ENCODE measurements at regions not wholly inside any gene's neighbourhood (a gene's known extent, or its start where the extent isn't known, plus 50 kb on each side); places are given as distances from the start of the nearest gene placed in this dataset.
"Not testable (repeated sequence)": the region's sequence is repeated elsewhere in the genome, so short reads cannot be mapped to it uniquely, and the experiment has no call there.

DNA sequence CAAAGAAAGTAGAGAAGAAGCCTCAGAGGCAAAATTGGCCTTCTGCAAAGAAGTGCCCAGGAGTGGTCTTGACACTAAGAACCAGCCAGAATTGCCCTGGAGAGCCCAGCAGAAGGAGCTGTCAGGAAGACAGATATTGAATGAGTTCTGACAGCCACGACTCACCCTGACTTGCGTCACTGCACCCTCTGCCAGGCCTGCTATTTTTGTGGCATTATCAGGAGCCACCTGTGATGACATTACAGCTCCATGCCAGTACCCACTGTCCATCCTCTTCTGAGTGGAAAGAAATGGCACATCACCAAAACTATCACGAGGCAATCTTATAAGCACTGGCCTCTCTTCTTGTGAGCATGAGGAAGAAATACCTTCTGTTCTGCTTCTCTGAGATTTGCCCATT lies 67.7 kb downstream of the SMIM20 start:
- no peak for DNase-seq

DNA sequence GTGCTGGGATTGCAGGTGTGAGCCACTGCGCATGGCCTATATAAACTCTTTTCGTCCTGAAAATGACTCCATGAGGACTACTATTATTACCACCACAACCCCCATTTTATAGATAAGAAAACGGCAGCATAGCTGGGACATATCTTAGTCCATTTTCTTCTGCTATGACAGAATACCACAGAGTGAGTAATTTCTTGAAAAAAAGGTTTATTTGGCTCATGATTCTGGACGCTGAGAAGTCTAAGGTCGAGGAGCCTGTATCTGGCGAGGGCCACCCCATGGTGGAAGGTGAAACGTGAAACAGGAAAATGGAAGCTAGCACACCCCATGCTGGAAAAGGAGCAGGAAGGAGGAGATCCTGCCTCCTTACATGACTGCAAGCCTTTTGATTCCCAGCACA lies 68.9 kb downstream of the SMIM20 start:
- DNase-seq: no peak

DNA sequence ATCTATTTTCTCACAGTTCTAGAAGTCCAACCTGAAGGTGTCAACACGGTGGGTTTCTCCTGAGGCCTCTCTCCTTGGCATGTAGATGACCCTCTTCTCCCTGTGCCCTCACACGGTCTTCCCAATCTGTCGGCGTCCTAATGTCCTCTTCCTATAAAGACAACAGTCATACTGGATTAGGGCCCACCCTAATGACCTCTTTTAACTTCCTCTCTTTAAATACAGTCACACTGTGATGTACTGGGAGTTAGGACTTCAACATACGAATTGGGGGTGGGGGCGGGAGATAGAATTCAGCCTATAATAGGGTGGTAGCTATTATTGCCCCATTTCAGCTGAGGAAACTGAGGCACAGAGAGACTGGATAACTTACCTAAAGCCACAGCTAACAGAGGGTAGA lies 70.2 kb downstream of the SMIM20 start:
- no peak for DNase-seq

- no peak for DNase-seq
Observed at GRCh38 chr4:25984796-25985195, 70.8 kb downstream of the SMIM20 start.

DNA sequence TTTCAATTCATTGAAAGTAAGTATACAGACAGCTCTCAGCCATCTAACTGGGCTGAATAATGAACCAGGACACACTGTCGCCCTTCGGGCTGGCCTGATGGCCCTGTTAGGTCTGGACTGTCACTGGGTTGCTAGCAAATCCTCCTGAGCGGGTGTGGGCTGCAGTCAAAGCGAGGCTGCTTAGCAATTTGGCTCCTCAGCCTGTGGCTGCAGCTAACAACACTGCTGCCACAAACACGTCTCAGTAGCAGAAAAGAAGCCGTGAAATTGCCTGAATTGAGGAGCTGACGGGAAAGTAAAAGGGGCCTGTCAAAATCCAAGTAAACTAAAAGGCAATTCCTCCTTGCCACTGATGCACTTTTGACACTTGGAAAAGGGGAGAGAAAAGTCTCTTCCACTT lies 72.8 kb downstream of the SMIM20 start:
- DNase-seq: no peak

- DNase-seq: no peak
Observed at GRCh38 chr4:25991340-25991739, 77.3 kb downstream of the SMIM20 start.

DNA sequence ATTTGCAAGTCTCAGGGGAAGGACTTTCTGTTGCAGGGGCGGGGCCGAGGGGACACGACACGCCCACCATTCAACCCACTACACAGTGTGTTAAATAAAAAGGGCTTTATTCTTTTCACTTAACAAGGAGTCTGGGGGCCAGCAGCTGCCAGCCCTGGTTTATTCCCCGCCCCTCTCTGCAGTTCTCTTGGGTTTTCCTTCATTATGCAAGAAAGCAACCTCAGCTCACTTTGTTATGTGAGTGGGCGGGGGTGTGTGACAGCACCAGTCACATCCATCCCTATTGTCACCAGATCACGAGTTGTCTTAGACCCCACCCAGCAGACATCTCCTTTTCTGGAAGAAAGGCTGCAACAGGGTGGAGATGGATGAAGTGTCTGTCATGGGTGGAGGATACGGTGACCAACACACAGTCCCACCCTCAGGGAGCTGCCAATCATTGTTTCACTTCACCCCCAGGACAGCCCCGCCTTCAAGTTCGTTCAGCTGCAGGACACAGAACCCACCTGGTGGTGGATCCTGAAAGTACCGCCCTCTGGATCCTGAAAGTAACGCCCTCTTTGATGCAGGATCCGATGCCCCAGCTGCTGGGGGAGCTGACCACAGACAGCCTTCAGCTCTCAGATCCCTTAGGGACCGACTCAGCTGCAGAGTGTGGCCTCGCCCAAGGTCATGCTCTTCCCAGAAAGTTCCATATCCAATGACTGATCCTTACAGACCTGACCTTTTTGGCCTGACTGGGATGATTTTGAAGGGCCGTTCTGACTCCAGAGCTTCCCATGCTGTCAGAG lies 79.6 kb downstream of the SMIM20 start:
- DNase-seq: no peak

GRCh38 chr4:25994577-25994976 lies 80.6 kb downstream of the SMIM20 start:
- DNase-seq: not testable (repeated sequence)

- DNase-seq: no peak
Observed at GRCh38 chr4:26000274-26000950, 86.4 kb downstream of the SMIM20 start.

- DNase-seq: no peak
Observed at GRCh38 chr4:26001413-26001812, 87.4 kb downstream of the SMIM20 start.

DNA sequence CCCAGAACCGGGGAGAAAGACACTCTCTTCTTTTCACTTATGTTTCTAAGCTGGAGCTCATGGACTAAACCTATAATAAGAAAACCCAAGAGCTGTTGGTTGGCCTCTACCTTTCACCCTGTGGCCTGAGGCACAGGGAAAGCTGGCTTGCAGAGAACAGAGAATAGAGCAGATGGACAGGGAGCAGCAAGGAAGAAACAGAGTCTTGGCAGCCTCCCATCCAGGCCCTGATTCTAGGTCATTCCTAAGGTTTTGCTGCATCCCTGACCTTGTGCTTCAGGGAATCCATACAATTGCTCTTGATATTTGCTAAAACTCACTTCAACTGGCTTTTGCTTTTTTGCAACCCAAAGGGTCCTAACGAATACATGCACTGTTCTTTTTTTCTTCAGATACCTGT lies 87.8 kb downstream of the SMIM20 start:
- DNase-seq: no peak

DNA sequence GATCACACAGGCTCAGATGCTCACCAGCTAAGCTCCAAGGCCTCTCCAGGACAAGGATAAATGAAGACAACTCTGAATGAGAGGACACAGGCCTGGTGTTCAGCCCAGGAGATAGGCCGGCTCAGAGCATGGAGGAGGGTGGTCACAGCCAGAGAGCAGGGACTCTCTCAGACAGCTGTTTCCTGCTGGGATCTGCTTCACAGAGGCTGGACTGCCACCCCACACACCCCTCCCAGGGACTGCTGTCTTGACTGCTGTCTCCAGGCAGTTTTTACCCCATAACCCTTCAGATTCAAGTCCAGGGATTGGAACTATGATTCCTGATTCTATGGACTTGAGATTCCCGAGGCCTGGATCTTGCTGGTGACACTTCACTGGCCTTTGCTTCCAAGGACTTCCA lies 89.0 kb downstream of the SMIM20 start:
- no peak for DNase-seq

GRCh38 chr4:26004290-26004689 lies 90.3 kb downstream of the SMIM20 start:
- no peak for DNase-seq

- no peak for DNase-seq
Observed at GRCh38 chr4:26005764-26006163, 91.7 kb downstream of the SMIM20 start.

- DNase-seq: no peak
Observed at GRCh38 chr4:26008737-26009136, 94.7 kb downstream of the SMIM20 start.

DNA sequence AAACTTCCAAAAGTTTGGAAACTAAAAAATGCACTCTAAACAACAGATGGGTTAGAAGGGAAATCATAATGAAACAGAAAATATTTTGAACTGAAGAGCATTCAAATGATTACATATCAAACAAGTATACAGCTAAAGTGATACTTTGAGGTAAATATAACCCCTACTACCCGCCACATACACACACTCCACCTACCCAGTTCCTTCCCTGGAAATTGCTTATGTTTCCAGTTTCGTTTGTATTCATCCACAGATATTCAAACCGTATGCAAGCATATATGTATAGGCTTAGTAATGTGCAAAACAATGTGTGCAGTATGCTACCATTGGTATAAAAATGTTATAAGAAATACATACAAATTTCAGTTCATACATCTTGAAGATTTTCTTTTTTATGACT lies 95.5 kb downstream of the SMIM20 start:
- no peak for DNase-seq

GRCh38 chr4:26010304-26010703 lies 96.3 kb downstream of the SMIM20 start:
- no peak for DNase-seq

- DNase-seq: no peak
Observed at GRCh38 chr4:26013629-26014028, 99.6 kb downstream of the SMIM20 start.

GRCh38 chr4:26015133-26015651 lies 101.2 kb downstream of the SMIM20 start:
- DNase-seq: peak; percentile 88

DNA sequence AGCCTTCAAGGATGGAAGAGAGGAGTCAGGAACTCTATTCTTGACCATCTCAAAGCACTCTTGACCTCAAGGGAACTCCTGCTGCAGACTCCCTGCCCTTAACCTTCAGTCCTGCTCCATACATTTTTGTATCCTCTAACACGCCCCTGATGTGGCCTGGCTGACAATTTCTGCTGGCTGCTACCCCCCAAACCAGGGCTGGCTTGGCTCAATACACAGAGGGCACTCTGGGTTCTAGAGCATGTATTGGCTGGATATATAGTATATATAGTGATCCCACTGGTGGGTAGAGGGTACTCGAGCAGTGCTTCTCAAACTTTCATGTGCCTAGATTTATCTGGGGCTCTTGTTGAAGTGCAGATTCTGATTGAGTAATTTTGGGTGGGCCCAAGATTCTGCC lies 101.9 kb downstream of the SMIM20 start:
- no peak for DNase-seq

DNA sequence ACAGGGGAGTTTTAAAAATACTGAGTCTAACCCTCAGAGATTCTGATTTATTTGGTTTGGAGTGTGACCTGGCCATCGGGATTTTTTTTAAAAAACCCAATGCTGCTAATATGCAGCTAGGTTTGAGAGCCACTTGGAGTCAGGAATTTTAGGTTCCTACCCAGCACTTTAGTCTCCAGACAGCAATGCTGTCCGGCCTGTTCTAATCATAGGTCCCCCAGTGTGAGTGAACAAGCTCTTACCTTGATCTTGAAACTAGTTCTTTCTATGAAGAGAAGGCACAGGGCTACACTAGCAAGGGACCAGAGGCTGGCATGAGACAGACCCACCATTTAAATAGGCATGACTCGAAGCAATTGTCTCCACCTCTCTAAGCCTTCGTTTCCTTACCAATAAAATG lies 103.5 kb downstream of the SMIM20 start:
- no peak for DNase-seq

DNA sequence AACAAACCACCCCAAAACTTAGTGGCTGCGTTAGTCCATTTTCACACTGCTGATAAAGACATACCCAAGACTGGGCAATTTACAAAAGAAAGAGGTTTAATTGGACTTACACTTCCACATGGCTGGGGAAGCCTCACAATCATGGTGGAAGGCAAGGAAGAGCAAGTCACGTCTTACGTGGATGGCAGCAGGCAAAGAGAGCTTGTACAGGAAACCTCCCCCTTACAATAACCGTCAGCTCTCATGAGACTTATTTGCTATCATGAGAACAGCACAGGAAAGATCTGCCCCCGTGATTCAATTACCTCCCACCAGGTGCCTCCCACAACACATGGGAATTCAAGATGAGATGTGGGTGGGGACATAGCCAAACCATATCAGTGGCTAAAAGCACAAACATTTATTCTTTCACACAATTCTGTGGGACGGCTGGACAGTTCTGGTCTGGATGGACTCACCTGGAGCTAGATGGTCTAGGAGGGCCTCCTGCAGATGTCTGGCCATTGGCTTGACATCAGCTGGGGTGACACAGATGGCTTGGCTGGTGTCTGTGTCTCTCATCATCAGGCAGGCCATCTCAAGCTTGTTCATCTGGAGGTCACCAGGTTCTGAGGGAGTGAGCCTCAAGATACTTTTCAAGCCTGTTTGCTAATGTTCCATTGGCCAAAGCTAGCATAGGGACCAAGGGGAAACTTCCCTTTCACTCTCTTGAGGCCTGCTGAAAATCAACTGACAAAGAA lies 104.1 kb downstream of the SMIM20 start:
- not testable (repeated sequence) for DNase-seq

GRCh38 chr4:26020083-26020668 lies 106.2 kb downstream of the SMIM20 start:
- no peak for DNase-seq
